ENCODE measurements at regions not wholly inside any gene's neighbourhood (a gene's known extent, or its start where the extent isn't known, plus 50 kb on each side); places are given as distances from the start of the nearest gene placed in this dataset.

GRCh38 chr18:24741321-24741720 lies 280.9 kb downstream of the HRH4 start:
- no peak for TF ChIP-seq CTCF (IDR thresholded peaks at IDR 0.05)
- no peak for TF ChIP-seq POLR2A (IDR thresholded peaks at IDR 0.05)
- no peak for TF ChIP-seq EP300 (IDR thresholded peaks at IDR 0.05)
